T-helper 2 cell treated with Interferon-gamma antibody and Interleukin-4, amounts not matched to agents 5 μg/mL and 100 μg/mL, for 36 hours (primary cell): ENCODE measurements at regions not wholly inside any gene's neighbourhood (a gene's known extent, or its start where the extent isn't known, plus 50 kb on each side); places are given as distances from the start of the nearest gene placed in this dataset.
"Not testable (repeated sequence)": the region's sequence is repeated elsewhere in the genome, so short reads cannot be mapped to it uniquely, and the experiment has no call there.

Experiments used
- DNase-seq: peaks from one replicate; pipeline ENCODE4 v3.0.0; 2021; ENCODE audit warnings: low spot score
- H3K27ac Mint-ChIP-seq: one replicate; pipeline ENCODE4 v1.8.0; 2021; ENCODE audit warnings: mild to moderate bottlenecking, mixed read lengths
- H3K27me3 Mint-ChIP-seq: one replicate; pipeline ENCODE4 v1.8.0; 2021; ENCODE audit warnings: low read depth, mixed read lengths
- H3K36me3 Mint-ChIP-seq: one replicate; pipeline ENCODE4 v1.8.0; 2021; ENCODE audit warnings: low read depth, mixed read lengths
- H3K4me1 Mint-ChIP-seq: one replicate; pipeline ENCODE4 v1.8.0; 2021; ENCODE audit warnings: low read depth, mixed read lengths
- H3K4me3 Mint-ChIP-seq: one replicate; pipeline ENCODE4 v1.8.0; 2022; ENCODE audit warnings: mild to moderate bottlenecking, moderate library complexity, mixed read lengths
- H3K9me3 Mint-ChIP-seq: one replicate; pipeline ENCODE4 v1.8.0; 2021; ENCODE audit warnings: mixed read lengths

GRCh38 chr2:195307751-195308150 lies 349.3 kb upstream of the SLC39A10 start:
- Mint-ChIP-seq H3K9me3 (no peaks in the 10 kb centered on the region), H3K4me1 (no peaks in the 10 kb centered on the region), H3K27me3 (peaks cover 6% of the 10 kb centered on the region), H3K27ac (no peak overlapping the region), H3K36me3 (no peaks in the 10 kb centered on the region), H3K4me3 (no peak overlapping the region)
- no peak for DNase-seq

DNA sequence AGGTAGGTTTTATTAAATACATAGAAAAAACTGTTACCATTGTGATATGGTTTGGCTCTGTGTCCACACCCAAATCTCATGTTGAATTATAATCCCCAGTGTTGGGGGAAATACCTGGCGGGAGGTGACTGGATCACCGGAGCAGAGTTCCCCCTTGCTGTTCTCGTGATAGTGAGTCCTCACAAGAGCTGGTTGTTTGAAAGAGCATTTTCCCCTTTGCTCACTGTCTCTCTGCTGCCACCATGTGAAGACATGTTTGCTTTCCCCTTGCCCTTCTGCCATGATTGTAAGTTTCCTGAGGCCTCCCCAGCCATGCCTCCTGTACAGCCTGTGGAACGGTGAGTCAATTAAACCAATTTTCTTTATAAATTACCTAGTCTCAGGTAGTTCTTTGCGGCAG lies 352.7 kb upstream of the SLC39A10 start:
- Mint-ChIP-seq H3K4me3 (no peak overlapping the region), H3K4me1 (no peaks in the 10 kb centered on the region), H3K9me3 (no peaks in the 10 kb centered on the region), H3K36me3 (no peaks in the 10 kb centered on the region), H3K27ac (no peak overlapping the region), H3K27me3 (peaks cover 4% of the 10 kb centered on the region)
- no peak for DNase-seq

DNA sequence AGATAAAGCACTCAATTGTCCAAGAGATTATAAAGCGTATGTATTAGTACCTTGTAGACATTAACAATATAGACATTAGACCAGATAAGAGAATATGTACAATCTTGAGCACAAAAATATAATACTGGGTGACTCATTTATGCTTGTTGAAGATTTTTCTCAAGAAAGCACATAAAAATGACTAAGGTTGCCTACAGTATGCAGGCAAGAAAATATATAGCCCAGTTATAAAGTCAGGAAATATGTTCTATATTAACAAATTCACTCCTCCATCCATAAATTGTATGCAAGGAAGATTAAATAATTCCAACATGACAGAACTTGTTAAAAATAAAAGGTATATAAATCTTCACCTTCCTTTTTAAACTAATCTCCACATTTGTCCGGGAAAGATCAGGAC lies 356.4 kb upstream of the SLC39A10 start:
- DNase-seq = no peak
- Mint-ChIP-seq H3K27me3 (peaks cover 4% of the 10 kb centered on the region), H3K36me3 (no peaks in the 10 kb centered on the region), H3K4me3 (no peak overlapping the region), H3K4me1 (no peaks in the 10 kb centered on the region), H3K27ac (no peak overlapping the region), H3K9me3 (no peaks in the 10 kb centered on the region)

- Mint-ChIP-seq H3K9me3 (peaks cover 5% of the 10 kb centered on the region), H3K27me3 (peaks cover 4% of the 10 kb centered on the region), H3K36me3 (no peaks in the 10 kb centered on the region), H3K4me3 (no peak overlapping the region), H3K27ac (no peak overlapping the region), H3K4me1 (no peaks in the 10 kb centered on the region)
- no peak for DNase-seq
These were observed 357.4 kb upstream of the SLC39A10 start for GRCh38 chr2:195299600-195299999.

DNA sequence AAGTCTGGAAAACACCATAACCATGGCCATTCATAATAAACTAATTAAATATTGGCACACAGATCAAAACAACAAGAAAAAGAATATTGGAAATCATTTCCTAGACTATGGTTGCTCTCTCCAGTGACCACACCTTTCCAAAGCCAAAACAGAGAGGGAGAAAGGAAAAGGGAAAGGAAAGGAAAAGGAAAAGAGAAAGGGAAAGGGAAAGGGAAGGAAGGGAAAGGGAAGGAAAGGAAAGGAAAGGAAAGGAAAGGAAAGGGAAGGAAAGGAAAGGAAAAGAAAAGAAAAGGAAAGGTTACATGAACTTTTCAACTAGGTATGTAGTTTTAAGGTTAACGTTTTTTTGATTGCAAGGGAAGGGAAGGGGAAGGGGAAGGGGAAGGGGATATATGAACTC lies 360.5 kb upstream of the SLC39A10 start:
- Mint-ChIP-seq H3K9me3 (peaks cover 9% of the 10 kb centered on the region), H3K27me3 (peaks cover 4% of the 10 kb centered on the region), H3K27ac (no peak overlapping the region), H3K4me1 (no peaks in the 10 kb centered on the region), H3K4me3 (no peak overlapping the region), H3K36me3 (no peaks in the 10 kb centered on the region)
- DNase-seq = no peak

- no peak overlapping the region for H3K27ac Mint-ChIP-seq
These were observed 367.9 kb upstream of the SLC39A10 start for GRCh38 chr2:195289081-195289480.

GRCh38 chr2:195279840-195280427 lies 377.1 kb upstream of the SLC39A10 start:
- Mint-ChIP-seq H3K4me3 (no peak overlapping the region), H3K27me3 (no peaks in the 10 kb centered on the region), H3K27ac (no peak overlapping the region), H3K4me1 (no peaks in the 10 kb centered on the region), H3K9me3 (no peaks in the 10 kb centered on the region), H3K36me3 (no peaks in the 10 kb centered on the region)
- DNase-seq = no peak

More at GRCh38 chr2:195289081-195289480, 367.9 kb upstream of the SLC39A10 start:
- no peaks in the 10 kb centered on the region for H3K27me3 Mint-ChIP-seq
- H3K9me3 Mint-ChIP-seq = no peaks in the 10 kb centered on the region
- no peak overlapping the region for H3K4me3 Mint-ChIP-seq
- no peak for DNase-seq
- H3K36me3 Mint-ChIP-seq = no peaks in the 10 kb centered on the region
- H3K4me1 Mint-ChIP-seq = no peaks in the 10 kb centered on the region

DNA sequence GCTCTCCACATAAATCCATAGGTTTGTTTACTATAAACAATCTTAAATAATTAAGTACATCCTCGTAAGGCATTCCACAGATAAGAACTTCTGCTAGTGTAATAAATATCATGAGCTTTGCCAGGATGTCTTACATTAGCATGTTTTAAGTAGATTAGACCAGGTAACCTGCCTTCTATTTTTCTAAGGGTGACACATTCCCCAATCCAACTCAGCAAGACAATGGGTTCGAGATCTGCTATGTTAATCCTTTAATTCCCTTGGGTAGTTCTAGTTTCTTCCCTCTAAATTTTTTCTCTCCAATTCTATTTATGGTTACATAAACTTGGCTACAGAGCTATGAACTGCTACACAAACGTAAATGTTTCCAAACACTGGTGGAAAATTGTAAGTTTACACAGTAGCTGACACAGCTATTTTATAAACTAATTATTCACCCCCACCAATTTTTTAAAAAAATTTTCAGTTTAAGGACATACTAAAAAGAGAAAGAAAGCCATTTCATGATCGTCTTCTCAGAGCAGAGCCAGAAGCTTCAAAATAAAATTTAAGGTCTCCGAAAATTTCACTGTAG lies 386.5 kb upstream of the SLC39A10 start:
- no peak for DNase-seq
- no peak overlapping the region for H3K27ac Mint-ChIP-seq
- H3K36me3 Mint-ChIP-seq = no peaks in the 10 kb centered on the region
- H3K4me1 Mint-ChIP-seq = no peaks in the 10 kb centered on the region
- H3K27me3 Mint-ChIP-seq = peaks cover 3% of the 10 kb centered on the region
- H3K4me3 Mint-ChIP-seq = no peak overlapping the region
- peaks cover 5% of the 10 kb centered on the region for H3K9me3 Mint-ChIP-seq

DNA sequence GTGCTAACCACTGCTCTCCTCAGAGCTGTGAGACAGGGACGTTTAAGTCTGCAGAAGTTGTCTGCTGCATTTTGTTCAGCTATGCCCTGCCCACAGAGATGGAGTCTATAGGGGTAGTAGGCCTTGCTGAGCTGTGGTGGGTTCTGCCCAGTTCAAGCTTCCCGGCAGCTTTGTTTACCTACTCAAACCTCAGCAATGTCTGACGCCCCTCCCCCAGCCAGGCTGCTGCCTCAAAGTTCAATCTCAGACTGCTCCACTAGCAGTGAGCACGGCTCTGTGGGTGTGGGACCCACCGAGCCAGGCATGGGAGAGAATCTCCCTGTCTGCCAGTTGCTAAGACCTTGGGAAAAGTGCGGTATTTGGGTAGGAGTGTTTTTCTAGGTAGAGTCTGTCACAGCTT lies 387.8 kb upstream of the SLC39A10 start:
- no peak overlapping the region for H3K27ac Mint-ChIP-seq
- H3K36me3 Mint-ChIP-seq = no peaks in the 10 kb centered on the region
- peaks cover 3% of the 10 kb centered on the region for H3K27me3 Mint-ChIP-seq
- peaks cover 5% of the 10 kb centered on the region for H3K9me3 Mint-ChIP-seq
- no peak for DNase-seq
- no peaks in the 10 kb centered on the region for H3K4me1 Mint-ChIP-seq
- no peak overlapping the region for H3K4me3 Mint-ChIP-seq

GRCh38 chr2:195257979-195258378 lies 399.0 kb upstream of the SLC39A10 start:
- H3K4me1 Mint-ChIP-seq = no peaks in the 10 kb centered on the region
- H3K9me3 Mint-ChIP-seq = peaks cover 3% of the 10 kb centered on the region
- H3K4me3 Mint-ChIP-seq = no peak overlapping the region
- DNase-seq = no peak
- H3K36me3 Mint-ChIP-seq = no peaks in the 10 kb centered on the region
- H3K27ac Mint-ChIP-seq = no peak overlapping the region
- H3K27me3 Mint-ChIP-seq = peaks cover 3% of the 10 kb centered on the region

- Mint-ChIP-seq H3K27ac (no peak overlapping the region), H3K9me3 (no peaks in the 10 kb centered on the region), H3K4me3 (no peak overlapping the region), H3K36me3 (no peaks in the 10 kb centered on the region), H3K27me3 (no peaks in the 10 kb centered on the region), H3K4me1 (no peaks in the 10 kb centered on the region)
- no peak for DNase-seq
These were observed 405.0 kb upstream of the SLC39A10 start for GRCh38 chr2:195252018-195252417.

DNA sequence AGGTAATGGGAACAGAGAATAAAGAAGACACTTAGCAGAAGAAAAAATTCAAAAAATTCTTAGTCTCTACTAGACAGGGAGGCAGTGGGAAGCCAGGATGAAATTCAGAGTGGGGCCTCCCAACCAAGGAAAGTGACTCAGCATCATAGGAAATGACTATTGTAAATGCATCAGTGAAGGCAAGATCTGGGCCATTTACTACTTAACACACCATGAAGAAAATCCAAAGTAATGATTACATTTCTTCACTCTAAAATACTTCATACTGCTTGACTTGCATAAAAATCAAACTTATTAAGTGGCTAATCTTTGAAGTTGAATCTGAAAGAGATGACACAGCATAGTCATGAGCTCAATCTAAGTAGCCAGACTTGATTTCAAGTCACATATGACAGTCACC lies 405.8 kb upstream of the SLC39A10 start:
- Mint-ChIP-seq H3K27ac (no peak overlapping the region), H3K36me3 (no peaks in the 10 kb centered on the region), H3K4me1 (no peaks in the 10 kb centered on the region), H3K27me3 (no peaks in the 10 kb centered on the region), H3K9me3 (no peaks in the 10 kb centered on the region), H3K4me3 (no peak overlapping the region)
- DNase-seq = no peak

GRCh38 chr2:195238826-195239225 lies 418.2 kb upstream of the SLC39A10 start:
- no peak for DNase-seq

DNA sequence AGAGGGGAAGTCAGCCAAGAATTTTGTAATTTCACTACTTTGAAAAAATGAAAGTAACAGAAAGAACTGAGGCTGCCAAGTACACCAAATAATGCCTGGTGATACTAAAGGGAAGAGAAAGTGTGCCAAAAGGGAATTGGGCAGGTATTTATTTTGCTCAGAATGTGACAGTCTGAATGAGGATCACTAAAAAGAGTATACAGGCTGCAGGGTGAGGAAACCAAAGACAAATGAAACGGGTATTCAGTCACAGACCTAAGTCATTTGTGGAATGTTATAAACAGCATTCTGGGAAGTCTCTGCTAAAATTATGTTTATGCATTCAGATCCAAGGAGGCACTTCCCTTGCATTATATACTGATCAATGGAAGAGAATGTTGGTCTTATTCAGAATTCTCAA lies 418.6 kb upstream of the SLC39A10 start:
- Mint-ChIP-seq H3K9me3 (peaks cover 5% of the 10 kb centered on the region), H3K27me3 (no peaks in the 10 kb centered on the region), H3K27ac (no peak overlapping the region), H3K4me3 (no peak overlapping the region), H3K36me3 (no peaks in the 10 kb centered on the region), H3K4me1 (no peaks in the 10 kb centered on the region)
- no peak for DNase-seq

More at GRCh38 chr2:195238826-195239225, 418.2 kb upstream of the SLC39A10 start:
- no peaks in the 10 kb centered on the region for H3K36me3 Mint-ChIP-seq
- no peak overlapping the region for H3K4me3 Mint-ChIP-seq
- H3K4me1 Mint-ChIP-seq = no peaks in the 10 kb centered on the region
- H3K27ac Mint-ChIP-seq = no peak overlapping the region
- H3K9me3 Mint-ChIP-seq = peaks cover 5% of the 10 kb centered on the region
- no peaks in the 10 kb centered on the region for H3K27me3 Mint-ChIP-seq

- not testable (repeated sequence) for H3K36me3 Mint-ChIP-seq, H3K27ac Mint-ChIP-seq, H3K4me1 Mint-ChIP-seq, H3K27me3 Mint-ChIP-seq, H3K4me3 Mint-ChIP-seq, DNase-seq
- H3K9me3 Mint-ChIP-seq = peaks cover 12% of the 10 kb centered on the region
These were observed 428.5 kb upstream of the SLC39A10 start for GRCh38 chr2:195228547-195228946.
